Upper lobe of left lung (tissue), 4 donors: ENCODE measurements at regions not wholly inside any gene's neighbourhood (a gene's known extent, or its start where the extent isn't known, plus 50 kb on each side); places are given as distances from the start of the nearest gene placed in this dataset.
"Not testable (repeated sequence)": the region's sequence is repeated elsewhere in the genome, so short reads cannot be mapped to it uniquely, and the experiment has no call there.

ENCODE experiments used
- POLR2A ChIP-seq, 4 donors: fragments of 450-650 bp; IDR thresholded peaks; one replicate each; pipeline ENCODE4 v1.5.1; 2016 to 2017; ENCODE audit warnings: antibody characterized with exemption in 4 of 4, mild to moderate bottlenecking in 2 of 4
- TF ChIP-seq, protein P1 (sequence below), 6 experiments: fragments of 450-650 bp in 4 of 6; fragments of 200-600 bp in 2 of 6; sonication (generic) in 2 of 6; IDR thresholded peaks; one replicate each; pipeline ENCODE4 v1.5.1; 2016 to 2019; ENCODE audit warnings: antibody characterized with exemption in 6 of 6

DNA sequence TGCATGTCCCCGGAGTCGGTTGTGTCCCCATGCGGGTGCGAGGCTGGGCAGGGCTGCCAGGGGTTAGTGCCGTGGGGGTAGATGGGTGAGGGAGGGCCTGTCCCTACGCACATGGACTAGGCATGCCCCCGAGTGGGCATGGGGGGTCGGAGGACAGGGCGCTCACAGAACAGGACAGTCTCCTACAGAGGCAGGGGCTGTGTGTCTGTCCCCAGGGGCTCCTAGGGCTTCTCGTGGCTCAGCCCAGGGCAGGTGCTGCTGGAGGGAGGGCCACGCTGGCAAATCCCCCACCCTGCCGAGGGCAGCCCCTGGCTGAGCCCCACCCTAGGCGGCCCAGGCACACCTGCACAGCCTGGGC, 141.3 kb downstream of the TMEM121 start:
- TF ChIP-seq POLR2A (IDR thresholded peaks at IDR 0.05), result not testable (repeated sequence)
- TF ChIP-seq, protein P1, sequence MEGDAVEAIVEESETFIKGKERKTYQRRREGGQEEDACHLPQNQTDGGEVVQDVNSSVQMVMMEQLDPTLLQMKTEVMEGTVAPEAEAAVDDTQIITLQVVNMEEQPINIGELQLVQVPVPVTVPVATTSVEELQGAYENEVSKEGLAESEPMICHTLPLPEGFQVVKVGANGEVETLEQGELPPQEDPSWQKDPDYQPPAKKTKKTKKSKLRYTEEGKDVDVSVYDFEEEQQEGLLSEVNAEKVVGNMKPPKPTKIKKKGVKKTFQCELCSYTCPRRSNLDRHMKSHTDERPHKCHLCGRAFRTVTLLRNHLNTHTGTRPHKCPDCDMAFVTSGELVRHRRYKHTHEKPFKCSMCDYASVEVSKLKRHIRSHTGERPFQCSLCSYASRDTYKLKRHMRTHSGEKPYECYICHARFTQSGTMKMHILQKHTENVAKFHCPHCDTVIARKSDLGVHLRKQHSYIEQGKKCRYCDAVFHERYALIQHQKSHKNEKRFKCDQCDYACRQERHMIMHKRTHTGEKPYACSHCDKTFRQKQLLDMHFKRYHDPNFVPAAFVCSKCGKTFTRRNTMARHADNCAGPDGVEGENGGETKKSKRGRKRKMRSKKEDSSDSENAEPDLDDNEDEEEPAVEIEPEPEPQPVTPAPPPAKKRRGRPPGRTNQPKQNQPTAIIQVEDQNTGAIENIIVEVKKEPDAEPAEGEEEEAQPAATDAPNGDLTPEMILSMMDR (IDR thresholded peaks at IDR 0.05), result not testable (repeated sequence)
